WTC11 (cell line): ENCODE measurements at regions not wholly inside any gene's neighbourhood (a gene's known extent, or its start where the extent isn't known, plus 50 kb on each side); places are given as distances from the start of the nearest gene placed in this dataset.

ENCODE experiments used
- ATAC-seq: fragments of 200-7000 bp; cut with Tn5 transposase; 2 replicates; pipeline ENCODE4 v1.10.0; 2021; ENCODE audit warnings: mild to moderate bottlenecking, moderate library complexity
- CTCF ChIA-PET: fragments of 300-600 bp; sonication (Branson Sonifier 250); formaldehyde crosslinking; loops from one replicate; lab custom pipeline; 2021; ENCODE audit warnings: antibody characterized with exemption; lab: Charles Lee
- POLR2A ChIA-PET: fragments of 350-600 bp; sonication (Branson Sonifier 250); formaldehyde crosslinking; loops from one replicate; lab custom pipeline; 2021; ENCODE audit warnings: antibody characterized with exemption; lab: Charles Lee
- DNase-seq: peaks from one replicate; pipeline ENCODE4 v3.0.0; 2021; ENCODE audit warnings: low spot score
- H3K27ac Mint-ChIP-seq: 2 replicates; pipeline ENCODE4 v1.8.0; 2021; ENCODE audit warnings: mixed read lengths
- H3K27me3 Mint-ChIP-seq: 2 replicates; pipeline ENCODE4 v1.8.0; 2021; ENCODE audit warnings: low read depth, mild to moderate bottlenecking, moderate library complexity, mixed read lengths
- H3K36me3 Mint-ChIP-seq: 2 replicates; pipeline ENCODE4 v1.8.0; 2021; ENCODE audit warnings: mixed read lengths
- H3K4me1 Mint-ChIP-seq: 2 replicates; pipeline ENCODE4 v1.8.0; 2022; ENCODE audit warnings: mixed read lengths
- H3K4me3 Mint-ChIP-seq: 2 replicates; pipeline ENCODE4 v1.8.0; 2021; ENCODE audit warnings: mild to moderate bottlenecking, moderate library complexity, mixed read lengths
- H3K9me3 Mint-ChIP-seq: 2 replicates; pipeline ENCODE4 v1.8.0; 2021; ENCODE audit warnings: mixed read lengths
- FOXJ3 ChIP-seq: sonication (generic); formaldehyde crosslinking; IDR thresholded peaks from 2 replicates; pipeline ENCODE4 v1.9.0; 2021; ENCODE audit warnings: missing genetic modification reagents, mild to moderate bottlenecking, borderline replicate concordance

DNA sequence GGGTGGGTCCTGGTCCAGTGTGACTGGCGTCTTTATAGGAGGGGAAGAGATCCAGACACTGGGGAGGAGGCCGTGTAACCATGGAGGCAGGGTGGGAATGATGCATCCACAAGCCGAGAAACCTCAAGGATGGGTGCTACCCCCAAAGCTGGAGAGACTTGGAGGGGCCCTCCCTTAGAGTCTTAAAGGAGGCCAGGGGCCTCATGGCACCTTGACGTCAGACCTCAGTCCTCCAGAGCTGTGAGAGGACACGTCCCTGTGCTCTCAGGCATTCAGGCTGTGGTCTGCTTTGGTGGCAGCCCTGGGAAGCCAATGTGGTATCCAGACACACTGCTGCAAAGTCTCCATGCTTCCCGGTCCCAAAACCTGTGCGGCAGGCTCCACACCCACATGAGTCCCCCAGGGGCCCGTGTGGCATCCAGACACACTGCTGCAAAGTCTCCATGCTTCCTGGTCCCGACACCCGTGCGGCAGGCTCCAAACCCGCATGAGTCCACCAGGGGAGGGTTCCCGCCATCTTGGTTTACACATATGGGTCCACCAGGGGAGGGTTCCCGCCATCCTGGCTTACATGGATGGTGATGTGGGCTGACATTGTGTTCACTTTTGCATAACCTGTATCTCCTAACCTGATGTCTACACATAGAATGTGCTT is 278.0 kb downstream of the SMOC2 start:
- CTCF ChIA-PET = no interaction called here

More for the DNA sequence above, 278.0 kb downstream of the SMOC2 start:
- peaks cover 39% of the 10 kb centered on the region for H3K36me3 Mint-ChIP-seq
- TF ChIP-seq FOXJ3 (CRISPR knock-in tag) = no peak
- TF ChIP-seq, all 79 proteins: peak for 0
- peaks cover 17% of the 10 kb centered on the region for H3K27me3 Mint-ChIP-seq
- DNase-seq (no peak), ATAC-seq (no peak)
- POLR2A ChIA-PET = no interaction called here
- no peak overlapping the region for H3K4me3 Mint-ChIP-seq
- H3K9me3 Mint-ChIP-seq = peaks cover 49% of the 10 kb centered on the region
- no peak overlapping the region for H3K27ac Mint-ChIP-seq
- no peaks in the 10 kb centered on the region for H3K4me1 Mint-ChIP-seq
